A673 (cell line): ENCODE measurements at regions not wholly inside any gene's neighbourhood (a gene's known extent, or its start where the extent isn't known, plus 50 kb on each side); places are given as distances from the start of the nearest gene placed in this dataset.

Experiments used
- EZH2 ChIP-seq: fragments of 200-600 bp; sonication (generic); IDR thresholded peaks from 2 replicates; pipeline ENCODE4 v1.6.1; 2017; ENCODE audit warnings: borderline replicate concordance, low read depth, mild to moderate bottlenecking, mixed read lengths, antibody characterized with exemption, low read length; ENCODE audit not compliant: poor library complexity, severe bottlenecking
- TF ChIP-seq, protein P1 (sequence below): fragments of 300-800, 200-600 bp; sonication (generic); conservative IDR thresholded peaks from 2 replicates; pipeline ENCODE4 v1.5.1; 2017; ENCODE audit warnings: low read depth, mild to moderate bottlenecking, antibody characterized with exemption, low read length, moderate library complexity, mixed read lengths

DNA sequence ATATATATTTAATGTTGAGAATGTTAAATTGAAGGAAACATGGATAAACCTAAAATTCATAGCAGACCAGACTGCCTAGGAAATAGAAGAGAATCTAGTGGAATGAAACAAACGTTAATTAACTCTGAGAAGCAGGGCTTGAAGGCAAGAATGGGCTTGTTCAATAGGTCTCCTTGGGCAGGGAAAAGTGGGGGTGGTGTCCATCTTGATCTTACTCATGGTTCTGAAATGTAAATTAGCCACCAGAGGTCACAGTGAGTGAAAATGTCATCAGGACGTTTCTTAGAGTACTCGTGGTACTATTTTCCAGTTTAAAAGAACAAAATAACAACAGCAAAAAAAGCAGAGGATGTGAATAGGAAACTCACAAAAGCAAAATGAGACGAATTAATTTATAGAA is 66.8 kb upstream of the BTBD3 start:
- TF ChIP-seq, protein P1, sequence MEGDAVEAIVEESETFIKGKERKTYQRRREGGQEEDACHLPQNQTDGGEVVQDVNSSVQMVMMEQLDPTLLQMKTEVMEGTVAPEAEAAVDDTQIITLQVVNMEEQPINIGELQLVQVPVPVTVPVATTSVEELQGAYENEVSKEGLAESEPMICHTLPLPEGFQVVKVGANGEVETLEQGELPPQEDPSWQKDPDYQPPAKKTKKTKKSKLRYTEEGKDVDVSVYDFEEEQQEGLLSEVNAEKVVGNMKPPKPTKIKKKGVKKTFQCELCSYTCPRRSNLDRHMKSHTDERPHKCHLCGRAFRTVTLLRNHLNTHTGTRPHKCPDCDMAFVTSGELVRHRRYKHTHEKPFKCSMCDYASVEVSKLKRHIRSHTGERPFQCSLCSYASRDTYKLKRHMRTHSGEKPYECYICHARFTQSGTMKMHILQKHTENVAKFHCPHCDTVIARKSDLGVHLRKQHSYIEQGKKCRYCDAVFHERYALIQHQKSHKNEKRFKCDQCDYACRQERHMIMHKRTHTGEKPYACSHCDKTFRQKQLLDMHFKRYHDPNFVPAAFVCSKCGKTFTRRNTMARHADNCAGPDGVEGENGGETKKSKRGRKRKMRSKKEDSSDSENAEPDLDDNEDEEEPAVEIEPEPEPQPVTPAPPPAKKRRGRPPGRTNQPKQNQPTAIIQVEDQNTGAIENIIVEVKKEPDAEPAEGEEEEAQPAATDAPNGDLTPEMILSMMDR: no peak
- no peak for TF ChIP-seq EZH2
